ENCODE measurements at regions not wholly inside any gene's neighbourhood (a gene's known extent, or its start where the extent isn't known, plus 50 kb on each side); places are given as distances from the start of the nearest gene placed in this dataset.

DNA sequence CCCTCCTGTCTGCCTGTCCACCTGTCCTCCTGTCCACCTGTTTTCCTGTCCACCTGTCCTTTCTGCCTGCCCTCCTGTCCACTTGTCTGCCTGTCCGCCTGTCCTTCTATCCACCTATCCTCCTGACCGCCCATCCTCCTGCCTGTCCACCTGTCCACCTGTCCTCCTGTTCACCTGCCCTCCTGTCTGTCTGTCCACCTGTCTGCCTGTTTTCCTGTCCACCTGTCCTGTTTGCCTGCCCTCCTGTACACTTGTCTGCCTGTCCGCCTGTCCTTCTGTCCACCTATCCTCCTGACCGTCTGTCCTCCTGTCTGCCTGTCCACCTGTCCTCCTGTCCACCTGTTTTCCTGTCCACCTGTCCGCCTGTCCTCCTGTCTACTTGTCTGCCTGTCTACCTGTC lies 682.8 kb downstream of the TBC1D22A start:
- DNase-seq (ENCODE audit: low spot score) = no peak

DNA sequence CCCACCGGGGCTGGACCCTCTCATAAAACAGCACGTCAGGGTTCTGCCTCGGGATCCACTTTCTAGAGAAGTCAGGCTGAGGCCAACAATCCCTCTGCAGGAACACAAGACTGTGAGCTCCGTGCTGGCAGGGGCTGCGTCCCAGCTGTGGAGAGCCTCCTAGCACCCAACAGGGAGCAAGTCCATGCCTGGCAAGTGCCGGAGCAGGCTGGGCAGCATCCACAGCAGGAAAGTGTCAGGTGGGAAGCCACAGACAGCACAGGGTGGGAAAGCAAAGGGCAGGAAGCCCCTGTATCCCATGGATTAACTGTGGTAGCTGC lies 682.3 kb downstream of the TBC1D22A start:
- DNase-seq (ENCODE audit: low spot score) = no peak

DNA sequence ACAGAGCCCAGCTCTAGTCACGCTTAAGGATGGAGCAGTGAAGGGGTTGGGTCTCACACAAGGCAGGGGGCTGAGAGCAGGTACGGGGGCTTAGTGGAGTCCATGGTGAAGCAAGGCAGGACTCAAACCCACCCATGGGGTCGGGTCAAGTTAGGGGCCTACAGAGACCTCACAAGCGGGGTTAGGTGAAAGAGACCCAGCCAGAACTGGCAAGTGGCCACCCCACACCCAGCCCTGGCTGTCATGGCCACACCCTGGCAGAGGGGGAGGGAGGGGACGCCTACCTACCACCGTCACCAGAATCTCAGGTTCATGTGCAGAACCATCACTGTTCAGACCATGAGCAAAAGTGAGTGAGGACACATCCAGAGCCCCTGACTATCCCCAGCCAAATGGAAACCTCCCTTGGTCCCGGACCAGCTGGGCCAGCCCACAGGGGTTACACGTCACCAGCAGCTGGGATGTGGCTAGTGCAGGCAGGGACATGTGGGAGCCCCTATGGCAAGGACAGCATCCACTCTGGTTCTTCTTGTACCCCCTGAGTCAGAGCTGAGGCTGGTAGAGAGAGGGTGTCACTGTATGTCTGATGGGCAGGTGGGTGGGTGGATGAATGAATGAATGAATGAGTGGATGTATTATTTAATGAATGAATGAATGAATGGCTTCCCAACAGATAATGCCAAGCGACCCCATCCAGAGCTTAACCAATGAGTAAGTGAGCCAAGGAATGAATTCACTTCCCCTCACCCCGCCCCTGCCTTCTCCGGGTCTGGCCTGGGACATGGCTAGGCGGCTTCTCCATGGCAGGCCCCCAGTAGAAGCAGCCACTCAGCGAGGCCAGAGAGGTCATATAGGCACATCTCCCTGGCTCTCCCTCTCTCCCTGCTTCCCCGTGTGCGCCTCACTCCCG lies 681.6 kb downstream of the TBC1D22A start:
- DNase-seq (ENCODE audit: low spot score) = no peak

DNA sequence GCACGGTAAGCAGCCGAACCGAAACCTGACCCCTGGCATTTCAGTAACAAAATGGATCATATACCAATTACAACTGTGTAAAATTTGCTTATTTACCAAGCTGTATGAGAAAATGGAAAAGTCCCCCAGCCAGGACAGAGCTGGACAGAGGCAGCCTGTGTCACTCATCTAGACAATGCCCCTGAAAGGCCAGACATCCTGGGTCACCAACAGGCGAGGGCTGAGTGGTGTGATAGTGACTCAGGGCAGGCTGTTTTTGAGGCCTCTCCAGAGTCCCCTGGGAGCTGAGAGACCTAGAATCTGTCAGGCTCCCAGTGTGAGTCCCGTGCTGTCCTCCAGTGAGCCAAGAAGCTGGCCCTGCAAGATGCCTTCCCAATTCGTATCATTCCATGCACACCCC lies 680.4 kb downstream of the TBC1D22A start:
- no peak for DNase-seq (ENCODE audit: low spot score)

DNA sequence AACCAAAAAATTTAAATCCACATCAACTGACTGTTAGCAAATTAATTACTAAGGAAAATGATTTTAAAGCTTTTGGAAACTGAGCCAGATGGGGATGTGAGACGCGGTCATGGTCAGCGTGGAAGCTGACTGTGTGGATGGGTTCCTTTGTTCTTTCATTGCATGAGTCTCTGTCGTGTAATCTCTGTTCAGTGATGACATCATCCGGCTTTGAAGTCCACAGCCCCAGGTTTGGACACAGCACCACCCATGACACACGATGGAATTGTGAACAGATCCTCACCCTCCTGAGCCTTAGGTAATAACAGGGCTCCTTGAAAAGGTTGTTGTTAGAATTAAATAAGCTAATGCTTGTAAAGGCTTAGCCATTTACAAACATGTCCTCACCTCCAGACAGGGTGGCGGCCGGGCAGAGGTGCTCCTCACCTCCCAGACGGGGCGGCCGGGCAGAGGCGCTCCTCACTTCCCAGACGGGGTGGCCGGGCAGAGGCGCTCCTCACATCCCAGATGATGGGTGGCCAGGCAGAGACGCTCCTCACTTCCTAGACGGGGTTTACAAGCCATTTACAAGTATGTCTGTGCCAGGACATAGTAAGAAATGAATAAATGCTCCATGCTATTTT lies 677.3 kb downstream of the TBC1D22A start:
- no peak for DNase-seq (ENCODE audit: low spot score)

DNA sequence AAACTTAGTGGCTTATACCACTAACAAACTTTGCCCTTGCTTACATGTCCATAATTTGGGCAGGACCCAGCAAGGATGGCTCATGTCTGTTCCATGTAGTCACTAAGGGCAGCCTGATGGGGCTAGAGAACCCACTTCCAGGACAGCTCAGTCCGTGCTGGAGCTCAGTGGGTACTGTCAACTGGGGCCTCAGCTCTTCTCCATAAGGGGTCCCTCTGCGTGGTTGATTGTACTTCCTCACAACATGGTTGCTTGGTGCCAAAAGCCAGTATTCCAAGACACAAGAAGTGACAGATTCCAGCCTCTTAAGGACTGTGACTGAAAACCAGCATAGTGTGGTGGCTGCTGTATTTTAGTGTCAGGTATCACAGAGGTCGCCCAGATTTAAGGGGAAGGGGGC lies 675.2 kb downstream of the TBC1D22A start:
- DNase-seq (ENCODE audit: low spot score) = no peak

DNA sequence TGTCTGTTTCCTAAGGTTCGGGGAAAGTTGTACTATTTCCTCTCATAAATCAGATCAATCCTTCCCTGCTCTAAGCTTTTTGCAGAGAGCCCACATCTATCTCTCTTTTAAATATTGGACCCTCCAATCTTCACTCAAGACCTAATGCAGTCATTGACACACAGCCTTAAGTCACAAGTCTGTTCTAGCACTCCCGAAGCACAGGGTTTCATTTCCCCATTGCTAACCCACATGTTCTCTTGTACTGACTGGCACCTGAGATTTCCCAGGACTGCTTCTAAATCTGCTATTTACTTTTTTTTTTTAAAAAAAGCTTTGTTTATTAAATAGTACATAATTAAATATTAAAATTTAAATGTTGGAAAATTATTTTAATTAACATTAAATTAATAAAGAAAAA lies 674.7 kb downstream of the TBC1D22A start:
- DNase-seq (ENCODE audit: low spot score) = no peak

DNA sequence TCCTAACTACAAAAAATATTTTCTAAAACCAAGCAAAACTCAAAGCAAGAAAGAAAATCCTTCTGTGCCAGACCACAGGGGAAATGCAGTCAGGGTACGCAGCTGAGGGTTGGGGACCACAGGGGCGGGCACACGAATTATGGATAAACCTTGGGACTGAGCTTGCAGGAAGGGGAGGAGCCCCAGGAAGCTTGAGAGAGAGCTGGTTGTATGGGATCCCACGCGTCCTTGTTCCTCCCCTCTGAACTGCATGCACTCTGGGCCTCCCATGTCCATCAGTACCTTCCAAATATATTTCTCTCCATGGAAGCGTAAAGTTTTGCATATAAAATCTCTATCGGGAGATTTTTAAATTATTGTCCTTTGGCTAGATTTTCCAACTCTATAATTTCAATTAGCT lies 673.4 kb downstream of the TBC1D22A start:
- DNase-seq (ENCODE audit: low spot score) = no peak

DNA sequence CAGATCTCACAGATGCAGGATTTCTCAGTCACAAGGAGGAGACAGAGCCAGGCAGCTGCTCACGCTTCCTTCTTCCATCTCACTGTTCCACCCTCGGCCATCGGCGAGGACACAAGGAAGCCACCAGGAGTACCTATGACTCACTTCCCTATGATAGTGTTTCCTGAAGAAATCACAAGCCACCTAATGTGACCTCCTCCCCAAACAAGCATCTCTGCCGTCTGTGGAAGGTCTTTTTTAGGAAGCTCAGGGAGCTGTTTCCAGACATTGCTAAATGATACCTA lies 672.7 kb downstream of the TBC1D22A start:
- no peak for DNase-seq (ENCODE audit: low spot score)

DNA sequence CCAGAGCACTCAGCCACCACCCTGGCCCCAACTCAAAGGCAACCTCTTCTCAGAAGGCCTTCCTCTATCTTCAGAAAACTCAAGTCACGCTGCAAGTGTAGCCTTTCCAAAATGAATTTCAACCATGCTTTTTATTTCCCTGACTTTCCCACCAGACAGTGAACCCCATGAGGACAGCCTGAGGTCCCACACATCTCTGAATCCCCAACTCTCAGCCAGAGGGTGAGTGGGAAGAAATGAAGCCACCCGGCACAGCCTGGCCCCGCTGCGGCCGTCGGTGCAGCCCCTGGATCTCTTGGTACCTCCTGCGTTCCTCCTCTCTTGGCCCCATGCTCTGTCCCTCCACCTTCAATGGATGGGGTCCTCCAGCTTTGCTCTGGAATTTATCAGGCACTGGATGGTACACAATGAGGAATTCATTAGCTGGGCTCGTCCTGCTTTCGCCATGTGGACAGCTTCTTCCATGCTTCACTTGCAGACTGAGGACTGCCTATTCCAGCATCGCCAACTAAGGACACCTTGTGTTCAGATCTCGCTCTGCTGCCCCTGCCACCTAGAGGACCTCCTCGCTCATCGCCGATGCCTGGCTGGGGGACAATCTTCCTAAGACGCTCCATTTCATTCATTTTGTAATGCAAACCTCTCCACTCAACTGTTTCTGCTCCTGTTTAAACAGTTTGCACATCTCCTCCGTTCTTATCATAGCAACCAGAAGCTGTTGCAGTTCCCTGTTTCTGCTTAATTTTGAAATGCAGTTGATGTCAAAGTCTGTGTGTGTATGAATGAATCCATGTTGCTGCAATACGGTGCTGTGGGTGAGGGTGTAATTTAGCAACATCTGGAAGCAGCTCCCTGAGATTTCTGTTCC lies 672.1 kb downstream of the TBC1D22A start:
- DNase-seq (ENCODE audit: low spot score) = no peak

DNA sequence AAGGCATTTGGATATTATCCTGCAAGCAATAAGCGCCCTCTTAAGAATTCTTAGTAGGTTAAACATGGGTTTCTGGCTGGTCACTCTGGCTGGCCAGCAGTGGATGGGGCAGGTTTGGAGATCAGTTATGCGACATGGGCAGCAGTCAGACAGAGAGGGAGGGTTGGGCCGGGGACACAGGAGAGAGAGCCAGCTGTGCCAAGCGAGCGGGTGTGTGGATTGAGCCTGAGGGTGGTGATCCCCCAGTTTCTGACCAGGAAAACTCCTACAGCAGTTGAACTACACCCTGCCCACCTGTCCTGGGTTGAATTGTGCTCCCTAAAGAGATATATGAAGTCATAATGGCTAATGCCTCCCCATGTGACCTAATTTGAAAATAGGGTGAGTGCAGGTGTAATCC lies 671.2 kb downstream of the TBC1D22A start:
- DNase-seq (ENCODE audit: low spot score) = no peak

DNA sequence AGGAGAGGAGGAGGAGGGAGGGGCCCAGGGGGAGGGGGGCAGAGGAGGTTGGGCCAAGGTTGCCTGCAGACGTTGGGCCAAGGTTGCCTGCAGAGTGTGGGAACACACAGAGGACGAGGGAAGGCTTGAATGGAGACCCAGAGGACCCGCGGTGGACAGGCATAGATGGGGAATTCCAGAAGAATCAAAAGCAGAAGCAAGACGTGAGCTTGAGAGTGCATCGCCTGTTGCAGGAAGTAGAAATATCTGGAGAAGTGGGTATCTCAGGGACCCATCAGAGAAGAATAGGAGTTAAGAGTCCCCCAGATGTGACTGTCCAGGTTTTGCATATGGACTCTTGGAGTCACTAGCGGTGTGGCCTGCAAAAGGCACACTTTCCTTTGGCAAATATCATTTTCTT lies 670.2 kb downstream of the TBC1D22A start:
- no peak for DNase-seq (ENCODE audit: low spot score)

DNA sequence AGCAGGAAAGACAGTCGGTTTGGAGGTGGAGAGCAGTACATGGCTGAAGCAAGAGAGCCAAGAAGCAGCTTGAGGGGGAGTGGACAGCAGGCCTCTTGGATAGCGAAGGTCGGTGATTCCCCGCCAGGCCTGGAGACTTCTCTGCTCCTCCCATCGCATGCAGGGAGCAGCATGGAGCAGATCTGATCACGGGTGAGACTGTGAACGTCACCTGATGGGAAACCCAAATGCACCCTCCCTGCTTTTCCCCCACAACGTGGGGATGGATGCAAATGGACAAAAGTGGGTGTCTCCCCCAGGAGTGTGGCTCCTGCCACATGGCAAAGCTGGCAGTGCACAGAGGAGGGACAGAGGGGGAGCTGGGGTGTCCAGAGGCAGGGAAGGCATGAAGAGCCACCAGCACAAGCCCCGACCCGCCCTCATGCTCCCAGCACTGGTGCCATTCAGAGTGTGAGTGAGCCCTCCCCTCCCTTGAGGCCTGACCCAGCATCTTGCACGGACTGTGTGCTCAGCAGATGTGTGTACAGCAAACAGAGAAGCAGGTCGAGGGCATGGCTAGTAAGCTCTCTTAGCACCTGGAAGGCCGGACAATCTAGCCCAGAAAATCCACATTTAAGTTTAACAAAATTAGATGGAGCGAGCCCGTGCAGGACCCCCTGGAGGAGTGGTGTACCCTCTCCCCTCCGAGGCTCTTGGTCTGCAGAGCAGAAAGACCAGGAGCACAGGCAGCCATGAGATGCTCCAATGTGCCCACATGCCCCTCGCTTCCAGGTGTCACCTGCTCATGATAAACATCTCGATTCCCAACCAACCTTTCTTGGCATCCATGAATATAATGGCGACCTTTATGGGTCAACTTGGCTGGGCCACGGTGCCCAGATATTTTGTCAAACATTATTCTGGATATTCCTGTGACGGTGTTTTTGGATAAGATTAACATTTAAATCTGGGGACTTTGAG lies 661.7 kb downstream of the TBC1D22A start:
- no peak for DNase-seq (ENCODE audit: low spot score)

DNA sequence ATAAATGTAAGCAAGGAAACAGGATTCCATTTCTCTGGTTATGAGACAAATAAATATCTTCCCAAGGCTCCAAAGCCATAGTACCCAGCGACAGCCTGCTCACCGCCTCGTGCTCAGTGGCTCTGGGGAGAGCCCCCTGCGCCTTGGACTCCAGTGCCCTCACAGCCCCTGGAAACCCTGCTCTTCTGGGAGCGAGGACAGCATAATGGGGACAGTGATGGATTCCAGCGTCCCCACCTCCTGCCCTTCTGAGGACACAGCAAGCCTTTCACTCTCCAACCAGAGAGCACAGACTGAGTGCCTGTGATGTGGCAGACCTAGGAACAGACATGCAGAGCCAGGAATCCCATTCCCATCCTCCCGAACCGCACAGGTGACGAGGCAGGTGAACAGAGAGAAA lies 660.8 kb downstream of the TBC1D22A start:
- no peak for DNase-seq (ENCODE audit: low spot score)

DNA sequence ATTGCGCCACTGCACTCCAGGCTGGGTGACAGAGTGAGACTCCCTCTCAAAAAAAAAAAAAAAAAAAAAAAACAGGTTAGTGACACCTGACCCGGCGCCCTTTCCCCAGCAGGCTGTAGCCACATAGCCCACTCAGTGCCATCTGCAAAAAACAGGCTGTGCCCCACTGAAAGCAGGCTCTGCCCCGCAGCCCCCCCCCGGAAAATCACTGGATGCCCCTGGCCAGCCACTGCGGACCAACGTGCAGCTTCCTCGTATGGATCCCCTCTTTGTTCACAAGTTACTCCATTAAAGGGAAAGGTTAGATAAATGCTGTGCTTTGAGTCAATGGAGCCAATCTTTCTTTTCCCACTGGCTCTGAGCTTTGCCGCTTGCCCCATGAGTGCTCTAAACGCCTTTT lies 660.3 kb downstream of the TBC1D22A start:
- no peak for DNase-seq (ENCODE audit: low spot score)

DNA sequence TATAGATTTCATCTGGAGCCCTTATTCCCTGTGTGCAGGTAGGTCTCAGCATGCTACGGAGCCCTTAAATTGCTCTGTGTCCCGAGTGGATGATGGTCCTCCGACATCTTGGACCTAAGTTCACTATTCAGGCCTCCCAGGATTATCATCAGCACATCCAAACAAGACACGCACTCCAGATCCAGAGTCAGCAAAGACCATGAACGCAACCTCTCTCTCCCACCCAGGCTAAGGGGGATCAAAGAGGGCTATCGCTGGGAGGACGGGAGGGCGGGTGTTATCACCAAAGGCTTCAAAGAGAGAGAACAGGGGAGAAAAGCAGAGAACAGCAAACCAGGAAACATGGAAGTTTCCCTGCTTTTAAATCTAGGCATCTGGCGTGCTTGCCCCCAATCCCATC lies 659.4 kb downstream of the TBC1D22A start:
- DNase-seq (ENCODE audit: low spot score) = no peak

DNA sequence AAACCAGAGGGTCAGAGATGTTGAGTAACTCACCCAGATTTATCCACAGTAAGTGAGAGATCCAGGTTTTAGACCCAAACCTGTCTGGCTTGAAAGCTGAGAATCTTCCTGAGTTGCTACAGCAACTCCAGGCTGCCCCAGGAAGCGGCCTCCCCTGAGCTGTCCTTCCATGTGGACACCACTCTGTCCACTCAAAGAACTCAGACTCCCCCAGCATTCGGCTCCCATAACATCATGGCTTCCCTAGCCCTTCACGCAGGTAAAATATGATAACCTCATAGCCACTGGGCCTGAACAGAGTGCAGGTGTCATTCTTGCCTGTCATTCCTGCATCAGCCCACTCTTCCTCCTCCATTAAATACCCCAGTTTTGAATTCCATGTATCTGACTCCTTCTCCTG lies 657.8 kb downstream of the TBC1D22A start:
- DNase-seq (ENCODE audit: low spot score) = no peak

DNA sequence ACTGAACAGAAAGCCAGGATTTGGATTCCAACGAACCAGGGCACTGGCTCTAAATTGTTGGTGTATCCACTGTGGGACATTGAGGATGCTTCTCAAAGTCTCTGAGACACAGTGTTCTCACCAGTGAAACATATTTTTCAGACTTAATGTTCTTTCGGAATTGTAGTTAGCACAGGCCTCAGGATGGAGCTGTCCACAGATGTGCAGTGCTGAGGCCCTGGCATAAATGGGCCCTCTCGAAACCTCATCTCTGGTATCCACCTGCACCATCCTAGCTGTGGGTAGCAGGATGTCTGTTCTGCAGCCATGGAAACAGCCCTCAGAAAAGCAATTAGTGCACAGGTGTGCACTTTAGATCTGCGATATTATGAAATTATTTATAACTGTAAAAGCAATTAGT lies 656.8 kb downstream of the TBC1D22A start:
- DNase-seq (ENCODE audit: low spot score) = no peak

DNA sequence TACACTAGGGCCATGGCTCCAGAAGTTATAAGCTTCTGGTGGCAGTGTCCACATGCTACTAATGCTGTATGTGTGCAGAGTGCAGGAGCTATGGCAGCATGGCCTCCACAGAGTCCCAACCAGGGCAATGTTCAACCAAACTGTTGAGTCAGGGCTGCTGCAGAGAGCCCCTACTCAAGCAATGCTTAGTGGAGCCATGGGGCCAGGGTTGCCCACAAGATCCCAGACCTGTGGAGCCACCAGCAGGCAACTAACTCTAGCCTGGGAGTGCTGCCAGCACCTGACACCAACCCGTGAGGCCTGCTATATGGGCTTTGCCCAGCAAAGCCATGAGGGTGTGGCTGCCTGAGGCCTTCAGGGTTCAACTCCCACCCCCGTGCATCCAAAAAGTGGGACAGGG lies 655.2 kb downstream of the TBC1D22A start:
- no peak for DNase-seq (ENCODE audit: low spot score)

DNA sequence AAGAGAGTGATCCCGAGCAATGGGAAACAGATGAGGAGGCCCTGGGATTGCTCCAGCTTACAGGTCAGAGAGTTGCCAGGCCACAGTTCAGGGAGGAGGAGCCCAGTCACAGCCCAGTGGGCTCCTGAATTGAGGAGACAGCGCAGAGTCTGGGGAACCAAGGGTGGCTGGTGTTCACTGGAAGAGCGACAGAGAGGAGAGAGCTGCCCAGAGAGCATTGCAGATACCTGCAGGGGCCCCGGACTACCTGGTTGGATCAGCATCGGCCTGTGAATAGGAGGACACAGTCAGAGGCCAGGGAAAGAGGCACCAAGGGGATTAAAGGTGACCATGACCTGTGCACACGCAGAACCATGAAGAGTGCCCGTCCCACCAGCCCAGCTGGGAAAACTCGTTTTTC lies 648.6 kb downstream of the TBC1D22A start:
- DNase-seq (ENCODE audit: low spot score) = no peak

DNA sequence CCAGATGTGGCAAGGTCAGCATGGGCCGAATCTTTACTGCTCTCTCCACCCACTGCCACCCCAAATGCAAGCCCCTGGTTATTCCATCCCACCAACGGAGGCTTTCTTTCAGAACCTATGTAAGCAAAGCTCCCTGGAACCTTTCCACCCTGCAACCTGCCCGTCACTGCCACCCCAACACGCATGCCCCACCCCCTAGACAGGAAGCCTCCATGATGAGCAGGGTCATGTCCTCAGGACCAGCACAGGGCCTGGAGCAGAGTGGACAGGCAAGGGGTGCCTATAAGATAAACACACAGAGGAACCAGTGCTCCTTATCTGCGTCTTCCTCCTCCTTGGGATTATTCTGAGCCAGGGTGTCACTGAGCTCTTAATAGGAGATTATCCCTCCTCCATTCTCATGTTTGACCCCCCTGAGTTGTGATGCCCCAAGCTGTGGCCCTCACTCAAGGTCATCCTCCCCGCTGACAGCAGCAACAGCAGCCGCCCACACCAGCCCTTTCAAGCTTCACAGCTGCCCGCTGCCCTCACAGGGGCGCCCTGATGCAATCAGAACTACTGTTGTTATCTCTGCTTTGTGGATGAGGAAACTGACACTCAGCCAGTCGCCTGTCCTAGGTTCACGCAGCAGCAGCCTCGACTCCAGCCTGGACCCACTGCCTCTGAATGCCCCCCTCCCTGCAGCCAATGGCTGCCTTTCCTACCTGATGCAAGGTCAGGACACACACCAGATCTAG lies 647.3 kb downstream of the TBC1D22A start:
- no peak for DNase-seq (ENCODE audit: low spot score)
